ENCODE measurements at regions not wholly inside any gene's neighbourhood (a gene's known extent, or its start where the extent isn't known, plus 50 kb on each side); places are given as distances from the start of the nearest gene placed in this dataset.
"Not testable (repeated sequence)": the region's sequence is repeated elsewhere in the genome, so short reads cannot be mapped to it uniquely, and the experiment has no call there.

DNA sequence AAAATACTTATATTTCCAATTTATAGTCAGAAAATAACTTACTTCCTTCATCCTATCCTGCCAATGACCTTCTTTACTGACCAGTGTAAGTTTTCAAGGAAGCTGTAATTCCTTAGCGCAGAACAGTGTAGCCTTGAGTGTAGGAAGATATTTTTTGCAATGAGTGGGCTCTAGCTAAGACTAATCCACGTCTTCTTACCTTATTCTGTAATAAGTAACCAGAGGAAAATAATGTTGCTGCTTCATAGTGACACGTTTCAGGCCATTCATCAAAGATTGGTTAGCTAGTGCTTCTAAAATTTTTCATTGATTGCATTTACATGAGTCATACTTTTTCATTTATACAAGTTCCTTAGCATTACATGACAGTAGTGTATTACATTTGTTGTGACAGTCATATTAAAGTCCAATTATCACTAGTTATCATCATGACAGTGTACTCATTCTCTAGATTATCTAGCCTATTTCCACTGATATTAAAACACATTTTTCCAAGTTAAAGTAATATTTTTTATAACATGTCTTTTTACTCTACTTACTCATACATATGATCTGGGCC is 403.8 kb upstream of the EPHA3 start:
- no peak for DNase-seq

DNA sequence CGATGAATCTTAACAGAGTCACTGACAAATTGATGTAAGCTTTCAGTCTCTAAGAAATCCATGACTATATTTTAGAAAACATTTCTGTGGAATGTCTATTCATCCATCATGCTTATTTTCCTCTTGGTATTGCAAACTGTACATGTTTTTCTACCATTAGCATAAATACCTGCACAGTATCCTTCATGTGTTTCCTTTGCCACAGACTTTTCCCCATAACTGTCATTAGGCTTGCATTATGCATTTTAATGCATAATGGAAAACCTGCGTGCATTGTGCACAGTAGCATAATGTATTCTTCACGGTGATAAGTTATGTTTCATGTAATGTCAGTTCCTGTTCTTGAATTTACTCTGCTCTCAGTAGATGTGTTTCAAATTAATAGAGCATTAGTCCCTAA is 403.1 kb upstream of the EPHA3 start:
- DNase-seq: no peak

DNA sequence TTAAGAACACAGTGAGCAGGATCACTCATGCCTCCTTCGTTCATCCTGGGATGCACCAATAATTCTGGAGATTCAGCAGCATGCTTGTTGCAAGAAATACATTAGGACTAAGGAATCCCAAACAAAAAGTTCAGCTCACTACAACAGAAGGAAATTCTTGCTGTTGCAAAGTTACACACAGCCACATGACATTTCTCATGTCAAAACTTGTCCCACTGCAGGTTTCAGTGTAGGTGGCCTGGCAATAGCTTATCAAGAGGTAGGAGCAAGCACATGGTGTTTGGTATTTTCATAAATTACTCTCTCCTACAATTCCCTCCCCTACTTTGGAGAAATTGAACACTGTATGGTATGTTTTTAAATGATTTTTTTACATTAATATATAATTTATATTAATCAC is 399.6 kb upstream of the EPHA3 start:
- no peak for DNase-seq

GRCh38 chr3:88712552-88712951 is 394.9 kb upstream of the EPHA3 start:
- no peak for DNase-seq

DNA sequence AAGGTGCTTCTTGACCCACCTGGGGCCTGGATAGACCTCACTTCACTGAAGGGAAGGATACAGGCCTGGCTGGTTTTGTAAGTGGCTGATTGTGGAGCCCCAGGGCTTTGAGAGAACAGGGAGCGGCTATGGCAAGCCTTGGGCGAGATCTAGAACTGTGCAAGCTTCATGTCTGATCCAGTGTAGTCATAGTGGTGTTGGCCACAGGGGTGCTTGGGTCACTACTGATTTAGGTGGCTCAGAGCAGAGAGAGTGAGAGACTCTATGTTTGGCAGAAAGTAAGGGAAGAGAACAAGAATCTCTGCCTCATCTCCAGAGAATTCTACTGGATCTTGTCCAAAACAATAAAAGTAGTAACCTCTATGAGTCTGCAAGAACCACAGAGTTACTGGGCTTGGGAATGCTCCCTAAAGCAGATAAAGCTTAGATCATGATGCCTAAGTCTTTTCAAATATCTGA is 394.2 kb upstream of the EPHA3 start:
- no peak for DNase-seq

- no peak for DNase-seq
Observed at GRCh38 chr3:88725440-88726165, 381.8 kb upstream of the EPHA3 start.

DNA sequence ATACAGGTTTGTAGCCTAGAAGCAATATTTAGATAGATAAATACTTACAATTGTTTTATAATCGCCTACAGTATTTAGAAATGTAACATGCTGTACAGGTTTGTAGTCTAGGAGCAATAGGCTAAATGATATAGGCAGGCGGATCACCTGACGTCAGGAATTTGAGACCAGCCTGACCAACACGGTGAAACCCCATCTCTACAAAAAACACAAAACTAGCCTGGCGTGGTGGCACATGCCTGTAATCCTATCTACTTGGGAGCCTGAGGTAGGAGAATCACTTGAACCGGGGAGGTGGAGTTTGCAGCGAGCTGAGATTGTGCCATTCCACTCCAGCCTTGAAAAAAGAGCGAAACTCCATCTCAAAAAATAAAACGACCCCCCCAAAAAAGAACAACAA is 375.2 kb upstream of the EPHA3 start:
- DNase-seq: no peak

DNA sequence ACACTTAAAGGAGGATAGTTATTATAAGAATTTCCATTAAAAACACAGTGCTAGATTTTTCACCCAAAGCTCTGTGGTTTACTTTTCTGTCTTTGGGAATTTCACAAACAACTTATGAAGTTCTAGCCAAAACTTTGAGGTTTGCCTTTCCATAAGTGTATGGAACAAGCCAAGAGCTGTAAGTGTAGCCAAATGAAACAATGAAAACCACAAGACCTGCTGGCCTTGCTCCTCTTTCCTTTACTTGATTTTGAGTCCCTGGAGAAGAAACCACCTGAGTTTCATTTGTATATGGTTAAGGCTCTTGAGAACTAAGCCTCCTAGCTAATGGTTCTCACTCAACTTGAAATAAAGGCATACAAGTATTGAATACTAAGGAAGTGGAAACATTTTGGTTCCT is 365.3 kb upstream of the EPHA3 start:
- no peak for DNase-seq

- DNase-seq: no peak
Observed at GRCh38 chr3:88742674-88743507, 364.5 kb upstream of the EPHA3 start.

- no peak for DNase-seq
Observed at GRCh38 chr3:88744896-88745295, 362.5 kb upstream of the EPHA3 start.

- not testable (repeated sequence) for DNase-seq
Observed at GRCh38 chr3:88747145-88747544, 360.3 kb upstream of the EPHA3 start.

DNA sequence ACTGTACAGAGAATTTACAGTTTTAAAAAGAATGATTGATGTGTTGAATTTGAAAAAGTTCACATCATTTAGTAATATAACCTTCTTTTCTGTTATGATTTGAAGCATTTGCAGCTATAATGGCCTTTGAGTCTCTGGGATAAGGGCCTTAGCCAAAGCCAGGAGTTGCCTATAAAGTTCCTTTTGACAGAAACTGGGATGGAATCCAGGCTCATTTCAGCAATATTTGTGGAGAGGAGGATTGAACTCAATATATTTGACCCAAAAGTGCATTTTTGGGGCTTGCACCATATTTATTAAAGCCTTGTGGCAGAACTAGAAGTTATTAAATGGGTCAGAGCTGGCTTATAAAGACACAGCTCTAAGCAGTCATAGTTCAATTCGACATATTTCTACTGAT is 348.7 kb upstream of the EPHA3 start:
- no peak for DNase-seq

GRCh38 chr3:88767746-88768145 is 339.7 kb upstream of the EPHA3 start:
- no peak for DNase-seq

GRCh38 chr3:88773766-88774165 is 333.7 kb upstream of the EPHA3 start:
- no peak for DNase-seq

GRCh38 chr3:88775026-88775690 is 332.3 kb upstream of the EPHA3 start:
- no peak for DNase-seq

GRCh38 chr3:88779482-88779881 is 327.9 kb upstream of the EPHA3 start:
- no peak for DNase-seq

GRCh38 chr3:88784925-88785324 is 322.5 kb upstream of the EPHA3 start:
- DNase-seq: no peak

DNA sequence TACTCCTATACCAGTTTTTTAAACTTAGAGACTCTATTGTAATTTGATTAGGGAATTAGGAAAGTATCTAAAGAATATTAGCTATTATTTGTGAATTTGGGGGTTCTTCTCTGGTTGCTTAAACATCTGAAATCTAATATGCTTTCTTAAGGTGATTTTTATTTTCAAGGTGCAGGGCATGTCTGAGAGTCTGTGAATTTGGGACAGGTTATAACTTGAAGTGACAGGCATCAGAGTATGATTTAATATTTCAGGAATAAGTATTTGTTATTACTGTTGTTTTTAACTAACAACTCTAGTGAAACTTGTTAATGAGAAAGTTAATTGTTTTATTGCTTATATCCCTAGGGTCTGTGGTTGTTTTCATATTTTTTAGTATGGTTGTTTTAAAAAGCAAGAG is 321.6 kb upstream of the EPHA3 start:
- DNase-seq: no peak

GRCh38 chr3:88795503-88795902 is 311.9 kb upstream of the EPHA3 start:
- DNase-seq: no peak

GRCh38 chr3:88807491-88808105 is 299.8 kb upstream of the EPHA3 start:
- DNase-seq: no peak

- no peak for DNase-seq
Observed at GRCh38 chr3:88809993-88810392, 297.4 kb upstream of the EPHA3 start.

DNA sequence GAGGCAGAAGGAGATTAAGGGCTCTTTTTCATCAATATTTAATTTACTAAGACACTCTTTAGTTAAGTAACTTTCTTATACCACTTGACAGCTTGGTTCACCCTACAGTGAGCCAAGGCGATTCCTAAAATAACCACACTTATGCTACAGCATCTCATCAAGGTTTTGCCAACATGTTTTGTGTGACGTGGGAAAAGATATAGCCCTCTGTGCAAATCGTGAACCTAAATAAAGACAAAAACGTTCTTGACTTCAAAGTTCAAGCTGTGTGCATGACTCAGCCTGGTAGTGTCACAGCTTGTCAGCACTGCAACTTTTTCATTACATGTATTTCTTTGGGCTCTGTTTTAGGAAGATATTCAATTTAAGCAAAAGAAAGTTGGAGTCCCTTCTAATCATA is 297.0 kb upstream of the EPHA3 start:
- no peak for DNase-seq

DNA sequence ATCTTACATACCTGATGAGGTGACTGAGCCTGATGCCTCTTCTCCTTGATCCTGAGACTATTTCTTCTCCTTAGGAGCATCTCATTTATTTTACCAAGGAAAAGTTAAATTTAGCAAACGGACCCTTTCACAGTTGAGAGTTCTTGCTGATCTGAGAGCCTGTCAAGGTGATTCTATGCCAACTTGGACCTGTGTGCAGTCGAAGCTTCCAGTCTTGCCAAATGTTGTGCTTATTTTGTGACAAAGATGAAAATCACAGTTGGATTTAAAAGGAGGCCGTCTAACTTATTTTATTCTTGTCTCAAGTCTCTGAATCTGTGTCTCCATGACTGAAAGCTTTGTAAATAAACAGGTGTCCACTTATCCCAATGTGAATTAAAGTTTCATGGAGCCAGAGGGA is 296.3 kb upstream of the EPHA3 start:
- DNase-seq: no peak
